H1 (cell line): ENCODE measurements at regions not wholly inside any gene's neighbourhood (a gene's known extent, or its start where the extent isn't known, plus 50 kb on each side); places are given as distances from the start of the nearest gene placed in this dataset.

Experiments used
- EZH2 ChIP-seq: fragments of 200-600 bp; sonication (generic); IDR thresholded peaks from 2 replicates; pipeline ENCODE4 v1.7.1; 2012; ENCODE audit warnings: low read depth, mild to moderate bottlenecking, moderate library complexity, low read length, inconsistent platforms; ENCODE audit not compliant: severe bottlenecking
- GABPA ChIP-seq: IDR thresholded peaks from 2 replicates; pipeline ENCODE4 v1.6.1; 2011; ENCODE audit warnings: mild to moderate bottlenecking, low read length, moderate library complexity, borderline replicate concordance; ENCODE audit not compliant: insufficient read depth
- GTF2F1 ChIP-seq: IDR thresholded peaks from 2 replicates; pipeline ENCODE4 v1.6.1; 2012; ENCODE audit warnings: low read depth, low read length, improper control_type of control experiment, borderline replicate concordance
- POLR2AphosphoS5 ChIP-seq: IDR thresholded peaks from 2 replicates; pipeline ENCODE4 v1.6.1; 2011; ENCODE audit warnings: low read depth, low read length
- RFX5 ChIP-seq: IDR thresholded peaks from 2 replicates; pipeline ENCODE4 v1.6.1; 2011; ENCODE audit warnings: low read depth, low read length, improper control_type of control experiment, borderline replicate concordance
- RXRA ChIP-seq: IDR thresholded peaks from 2 replicates; pipeline ENCODE4 v1.6.1; 2011; ENCODE audit warnings: low read depth, mild to moderate bottlenecking, low read length, moderate library complexity; ENCODE audit not compliant: insufficient read depth
- SIN3A ChIP-seq, 2 experiments: IDR thresholded peaks in 1 of 2; conservative IDR thresholded peaks in 1 of 2; 2 replicates each; pipeline ENCODE4 v1.6.1; 2011 to 2012; ENCODE audit warnings: low read length in 2 of 2, improper control_type of control experiment in 1 of 2, low read depth in 1 of 2, mild to moderate bottlenecking in 1 of 2
- SP1 ChIP-seq: IDR thresholded peaks from 2 replicates; pipeline ENCODE4 v1.6.1; 2011; ENCODE audit warnings: low read depth, low read length
- SP2 ChIP-seq: IDR thresholded peaks from 2 replicates; pipeline ENCODE4 v1.6.1; 2012; ENCODE audit warnings: mild to moderate bottlenecking, low read length, inconsistent platforms
- TAF1 ChIP-seq: IDR thresholded peaks from 2 replicates; pipeline ENCODE4 v1.6.1; 2011; ENCODE audit warnings: mild to moderate bottlenecking, low read depth, low read length
- YY1 ChIP-seq: IDR thresholded peaks from 2 replicates; pipeline ENCODE4 v1.6.1; 2011; ENCODE audit warnings: low read depth, mild to moderate bottlenecking, low read length
- TF ChIP-seq, protein P1 (sequence below), 3 experiments: IDR thresholded peaks; 1 replicate in 2 of 3; 2 replicates in 1 of 3; pipeline versions ENCODE4 v1.5.1 to v1.6.1; 2011; ENCODE audit warnings: low read length in 3 of 3, mild to moderate bottlenecking in 3 of 3, inconsistent platforms in 2 of 3, low read depth in 1 of 3, moderate library complexity in 1 of 3; ENCODE audit not compliant: insufficient read depth in 1 of 3; ENCODE audit errors: control extremely low read depth in 1 of 3
- TF ChIP-seq, protein P2 (sequence below): fragments of 300-600 bp; sonication (generic); IDR thresholded peaks from 2 replicates; pipeline ENCODE4 v1.7.1; 2012; ENCODE audit warnings: low read length, moderate library complexity, mild to moderate bottlenecking, inconsistent platforms; ENCODE audit not compliant: insufficient replicate concordance

DNA sequence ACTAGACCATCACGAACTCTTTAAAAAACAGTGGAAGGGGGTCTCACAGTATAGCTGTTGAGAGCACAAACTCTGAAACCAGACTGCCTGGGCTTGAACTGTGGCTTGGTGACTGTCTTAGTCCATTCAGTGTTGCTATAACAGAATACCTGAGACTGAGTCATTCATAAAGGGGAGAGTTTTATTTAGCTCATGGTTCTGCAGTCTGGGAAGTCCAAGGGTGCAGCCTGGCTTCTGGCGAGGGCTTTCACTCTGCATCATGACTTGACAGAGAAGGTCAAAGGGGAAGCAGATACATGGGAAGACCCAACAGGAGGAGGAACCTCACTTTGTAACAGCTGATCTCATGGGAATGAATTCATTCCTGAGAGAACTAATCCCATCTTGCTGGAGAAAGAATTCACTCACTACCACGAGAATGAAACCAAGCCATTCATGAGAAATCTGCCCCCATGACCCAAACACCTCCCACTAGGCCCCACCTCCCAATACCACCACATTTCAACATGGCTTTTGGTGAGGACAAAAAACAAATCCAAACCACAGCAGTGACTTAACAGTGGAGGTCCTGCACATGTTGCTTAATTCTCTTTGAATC lies 116.7 kb upstream of the STOX2 start:
- no peak for TF ChIP-seq GABPA
- TF ChIP-seq, protein P1, sequence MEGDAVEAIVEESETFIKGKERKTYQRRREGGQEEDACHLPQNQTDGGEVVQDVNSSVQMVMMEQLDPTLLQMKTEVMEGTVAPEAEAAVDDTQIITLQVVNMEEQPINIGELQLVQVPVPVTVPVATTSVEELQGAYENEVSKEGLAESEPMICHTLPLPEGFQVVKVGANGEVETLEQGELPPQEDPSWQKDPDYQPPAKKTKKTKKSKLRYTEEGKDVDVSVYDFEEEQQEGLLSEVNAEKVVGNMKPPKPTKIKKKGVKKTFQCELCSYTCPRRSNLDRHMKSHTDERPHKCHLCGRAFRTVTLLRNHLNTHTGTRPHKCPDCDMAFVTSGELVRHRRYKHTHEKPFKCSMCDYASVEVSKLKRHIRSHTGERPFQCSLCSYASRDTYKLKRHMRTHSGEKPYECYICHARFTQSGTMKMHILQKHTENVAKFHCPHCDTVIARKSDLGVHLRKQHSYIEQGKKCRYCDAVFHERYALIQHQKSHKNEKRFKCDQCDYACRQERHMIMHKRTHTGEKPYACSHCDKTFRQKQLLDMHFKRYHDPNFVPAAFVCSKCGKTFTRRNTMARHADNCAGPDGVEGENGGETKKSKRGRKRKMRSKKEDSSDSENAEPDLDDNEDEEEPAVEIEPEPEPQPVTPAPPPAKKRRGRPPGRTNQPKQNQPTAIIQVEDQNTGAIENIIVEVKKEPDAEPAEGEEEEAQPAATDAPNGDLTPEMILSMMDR (IDR thresholded peaks at IDR 0.05; ENCODE audit: control extremely low read depth in 1 of 3, insufficient read depth in 1 of 3, low read depth in 1 of 3, low read length in 3 of 3): no peak
- no peak for TF ChIP-seq SP1
- no peak for TF ChIP-seq POLR2AphosphoS5
- no peak for TF ChIP-seq SP2
- TF ChIP-seq YY1: no peak
- no peak for TF ChIP-seq RXRA
- TF ChIP-seq, protein P2, sequence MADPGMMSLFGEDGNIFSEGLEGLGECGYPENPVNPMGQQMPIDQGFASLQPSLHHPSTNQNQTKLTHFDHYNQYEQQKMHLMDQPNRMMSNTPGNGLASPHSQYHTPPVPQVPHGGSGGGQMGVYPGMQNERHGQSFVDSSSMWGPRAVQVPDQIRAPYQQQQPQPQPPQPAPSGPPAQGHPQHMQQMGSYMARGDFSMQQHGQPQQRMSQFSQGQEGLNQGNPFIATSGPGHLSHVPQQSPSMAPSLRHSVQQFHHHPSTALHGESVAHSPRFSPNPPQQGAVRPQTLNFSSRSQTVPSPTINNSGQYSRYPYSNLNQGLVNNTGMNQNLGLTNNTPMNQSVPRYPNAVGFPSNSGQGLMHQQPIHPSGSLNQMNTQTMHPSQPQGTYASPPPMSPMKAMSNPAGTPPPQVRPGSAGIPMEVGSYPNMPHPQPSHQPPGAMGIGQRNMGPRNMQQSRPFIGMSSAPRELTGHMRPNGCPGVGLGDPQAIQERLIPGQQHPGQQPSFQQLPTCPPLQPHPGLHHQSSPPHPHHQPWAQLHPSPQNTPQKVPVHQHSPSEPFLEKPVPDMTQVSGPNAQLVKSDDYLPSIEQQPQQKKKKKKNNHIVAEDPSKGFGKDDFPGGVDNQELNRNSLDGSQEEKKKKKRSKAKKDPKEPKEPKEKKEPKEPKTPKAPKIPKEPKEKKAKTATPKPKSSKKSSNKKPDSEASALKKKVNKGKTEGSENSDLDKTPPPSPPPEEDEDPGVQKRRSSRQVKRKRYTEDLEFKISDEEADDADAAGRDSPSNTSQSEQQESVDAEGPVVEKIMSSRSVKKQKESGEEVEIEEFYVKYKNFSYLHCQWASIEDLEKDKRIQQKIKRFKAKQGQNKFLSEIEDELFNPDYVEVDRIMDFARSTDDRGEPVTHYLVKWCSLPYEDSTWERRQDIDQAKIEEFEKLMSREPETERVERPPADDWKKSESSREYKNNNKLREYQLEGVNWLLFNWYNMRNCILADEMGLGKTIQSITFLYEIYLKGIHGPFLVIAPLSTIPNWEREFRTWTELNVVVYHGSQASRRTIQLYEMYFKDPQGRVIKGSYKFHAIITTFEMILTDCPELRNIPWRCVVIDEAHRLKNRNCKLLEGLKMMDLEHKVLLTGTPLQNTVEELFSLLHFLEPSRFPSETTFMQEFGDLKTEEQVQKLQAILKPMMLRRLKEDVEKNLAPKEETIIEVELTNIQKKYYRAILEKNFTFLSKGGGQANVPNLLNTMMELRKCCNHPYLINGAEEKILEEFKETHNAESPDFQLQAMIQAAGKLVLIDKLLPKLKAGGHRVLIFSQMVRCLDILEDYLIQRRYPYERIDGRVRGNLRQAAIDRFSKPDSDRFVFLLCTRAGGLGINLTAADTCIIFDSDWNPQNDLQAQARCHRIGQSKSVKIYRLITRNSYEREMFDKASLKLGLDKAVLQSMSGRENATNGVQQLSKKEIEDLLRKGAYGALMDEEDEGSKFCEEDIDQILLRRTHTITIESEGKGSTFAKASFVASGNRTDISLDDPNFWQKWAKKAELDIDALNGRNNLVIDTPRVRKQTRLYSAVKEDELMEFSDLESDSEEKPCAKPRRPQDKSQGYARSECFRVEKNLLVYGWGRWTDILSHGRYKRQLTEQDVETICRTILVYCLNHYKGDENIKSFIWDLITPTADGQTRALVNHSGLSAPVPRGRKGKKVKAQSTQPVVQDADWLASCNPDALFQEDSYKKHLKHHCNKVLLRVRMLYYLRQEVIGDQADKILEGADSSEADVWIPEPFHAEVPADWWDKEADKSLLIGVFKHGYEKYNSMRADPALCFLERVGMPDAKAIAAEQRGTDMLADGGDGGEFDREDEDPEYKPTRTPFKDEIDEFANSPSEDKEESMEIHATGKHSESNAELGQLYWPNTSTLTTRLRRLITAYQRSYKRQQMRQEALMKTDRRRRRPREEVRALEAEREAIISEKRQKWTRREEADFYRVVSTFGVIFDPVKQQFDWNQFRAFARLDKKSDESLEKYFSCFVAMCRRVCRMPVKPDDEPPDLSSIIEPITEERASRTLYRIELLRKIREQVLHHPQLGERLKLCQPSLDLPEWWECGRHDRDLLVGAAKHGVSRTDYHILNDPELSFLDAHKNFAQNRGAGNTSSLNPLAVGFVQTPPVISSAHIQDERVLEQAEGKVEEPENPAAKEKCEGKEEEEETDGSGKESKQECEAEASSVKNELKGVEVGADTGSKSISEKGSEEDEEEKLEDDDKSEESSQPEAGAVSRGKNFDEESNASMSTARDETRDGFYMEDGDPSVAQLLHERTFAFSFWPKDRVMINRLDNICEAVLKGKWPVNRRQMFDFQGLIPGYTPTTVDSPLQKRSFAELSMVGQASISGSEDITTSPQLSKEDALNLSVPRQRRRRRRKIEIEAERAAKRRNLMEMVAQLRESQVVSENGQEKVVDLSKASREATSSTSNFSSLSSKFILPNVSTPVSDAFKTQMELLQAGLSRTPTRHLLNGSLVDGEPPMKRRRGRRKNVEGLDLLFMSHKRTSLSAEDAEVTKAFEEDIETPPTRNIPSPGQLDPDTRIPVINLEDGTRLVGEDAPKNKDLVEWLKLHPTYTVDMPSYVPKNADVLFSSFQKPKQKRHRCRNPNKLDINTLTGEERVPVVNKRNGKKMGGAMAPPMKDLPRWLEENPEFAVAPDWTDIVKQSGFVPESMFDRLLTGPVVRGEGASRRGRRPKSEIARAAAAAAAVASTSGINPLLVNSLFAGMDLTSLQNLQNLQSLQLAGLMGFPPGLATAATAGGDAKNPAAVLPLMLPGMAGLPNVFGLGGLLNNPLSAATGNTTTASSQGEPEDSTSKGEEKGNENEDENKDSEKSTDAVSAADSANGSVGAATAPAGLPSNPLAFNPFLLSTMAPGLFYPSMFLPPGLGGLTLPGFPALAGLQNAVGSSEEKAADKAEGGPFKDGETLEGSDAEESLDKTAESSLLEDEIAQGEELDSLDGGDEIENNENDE: no peak
- no peak for TF ChIP-seq TAF1
- TF ChIP-seq EZH2: no peak
- TF ChIP-seq GTF2F1: no peak
- no peak for TF ChIP-seq RFX5
- no peak for TF ChIP-seq SIN3A (conservative IDR thresholded peaks at IDR 0.05 in 1 of 2, IDR thresholded peaks at IDR 0.05 in 1 of 2; ENCODE audit: low read depth in 1 of 2, low read length in 2 of 2)
